ENCODE measurements at regions not wholly inside any gene's neighbourhood (a gene's known extent, or its start where the extent isn't known, plus 50 kb on each side); places are given as distances from the start of the nearest gene placed in this dataset.

- TF ChIP-seq, protein P1, sequence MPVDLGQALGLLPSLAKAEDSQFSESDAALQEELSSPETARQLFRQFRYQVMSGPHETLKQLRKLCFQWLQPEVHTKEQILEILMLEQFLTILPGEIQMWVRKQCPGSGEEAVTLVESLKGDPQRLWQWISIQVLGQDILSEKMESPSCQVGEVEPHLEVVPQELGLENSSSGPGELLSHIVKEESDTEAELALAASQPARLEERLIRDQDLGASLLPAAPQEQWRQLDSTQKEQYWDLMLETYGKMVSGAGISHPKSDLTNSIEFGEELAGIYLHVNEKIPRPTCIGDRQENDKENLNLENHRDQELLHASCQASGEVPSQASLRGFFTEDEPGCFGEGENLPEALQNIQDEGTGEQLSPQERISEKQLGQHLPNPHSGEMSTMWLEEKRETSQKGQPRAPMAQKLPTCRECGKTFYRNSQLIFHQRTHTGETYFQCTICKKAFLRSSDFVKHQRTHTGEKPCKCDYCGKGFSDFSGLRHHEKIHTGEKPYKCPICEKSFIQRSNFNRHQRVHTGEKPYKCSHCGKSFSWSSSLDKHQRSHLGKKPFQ (CRISPR knock-in tag; IDR thresholded peaks at IDR 0.05; ENCODE audit: insufficient replicate concordance), result no peak
- TF ChIP-seq DDIT3 (CRISPR knock-in tag; IDR thresholded peaks at IDR 0.05) (no peak), ZNF773 (CRISPR knock-in tag; IDR thresholded peaks at IDR 0.05; ENCODE audit: borderline replicate concordance) (no peak), HNRNPUL1 (IDR thresholded peaks at IDR 0.05; ENCODE audit: low read depth, low read length) (no peak), TRIM22 (IDR thresholded peaks at IDR 0.05) (no peak), GMEB2 (CRISPR knock-in tag; IDR thresholded peaks at IDR 0.05; ENCODE audit: low read depth) (no peak), CREB1 (IDR thresholded peaks at IDR 0.05) (no peak), CREB1 (CRISPR knock-in tag; IDR thresholded peaks at IDR 0.05) (no peak), FOXA1 (IDR thresholded peaks at IDR 0.05) (no peak), FOXA1 (CRISPR knock-in tag; IDR thresholded peaks at IDR 0.05) (no peak)
- TF ChIP-seq, protein P2, sequence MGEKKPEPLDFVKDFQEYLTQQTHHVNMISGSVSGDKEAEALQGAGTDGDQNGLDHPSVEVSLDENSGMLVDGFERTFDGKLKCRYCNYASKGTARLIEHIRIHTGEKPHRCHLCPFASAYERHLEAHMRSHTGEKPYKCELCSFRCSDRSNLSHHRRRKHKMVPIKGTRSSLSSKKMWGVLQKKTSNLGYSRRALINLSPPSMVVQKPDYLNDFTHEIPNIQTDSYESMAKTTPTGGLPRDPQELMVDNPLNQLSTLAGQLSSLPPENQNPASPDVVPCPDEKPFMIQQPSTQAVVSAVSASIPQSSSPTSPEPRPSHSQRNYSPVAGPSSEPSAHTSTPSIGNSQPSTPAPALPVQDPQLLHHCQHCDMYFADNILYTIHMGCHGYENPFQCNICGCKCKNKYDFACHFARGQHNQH (CRISPR knock-in tag; IDR thresholded peaks at IDR 0.05), result no peak
- TF ChIP-seq, protein P3, sequence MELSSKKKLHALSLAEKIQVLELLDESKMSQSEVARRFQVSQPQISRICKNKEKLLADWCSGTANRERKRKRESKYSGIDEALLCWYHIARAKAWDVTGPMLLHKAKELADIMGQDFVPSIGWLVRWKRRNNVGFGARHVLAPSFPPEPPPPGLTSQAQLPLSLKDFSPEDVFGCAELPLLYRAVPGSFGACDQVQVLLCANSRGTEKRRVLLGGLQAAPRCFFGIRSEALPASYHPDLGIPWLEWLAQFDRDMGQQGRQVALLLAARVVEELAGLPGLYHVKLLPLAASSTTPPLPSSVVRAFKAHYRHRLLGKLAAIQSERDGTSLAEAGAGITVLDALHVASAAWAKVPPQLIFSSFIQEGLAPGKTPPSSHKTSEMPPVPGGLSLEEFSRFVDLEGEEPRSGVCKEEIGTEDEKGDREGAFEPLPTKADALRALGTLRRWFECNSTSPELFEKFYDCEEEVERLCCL (CRISPR knock-in tag; IDR thresholded peaks at IDR 0.05; ENCODE audit: borderline replicate concordance), result no peak
Measured at GRCh38 chr3:102295756-102296155, 139.1 kb upstream of the ZPLD1 start (continued).
